ENCODE measurements at regions not wholly inside any gene's neighbourhood (a gene's known extent, or its start where the extent isn't known, plus 50 kb on each side); places are given as distances from the start of the nearest gene placed in this dataset.

DNA sequence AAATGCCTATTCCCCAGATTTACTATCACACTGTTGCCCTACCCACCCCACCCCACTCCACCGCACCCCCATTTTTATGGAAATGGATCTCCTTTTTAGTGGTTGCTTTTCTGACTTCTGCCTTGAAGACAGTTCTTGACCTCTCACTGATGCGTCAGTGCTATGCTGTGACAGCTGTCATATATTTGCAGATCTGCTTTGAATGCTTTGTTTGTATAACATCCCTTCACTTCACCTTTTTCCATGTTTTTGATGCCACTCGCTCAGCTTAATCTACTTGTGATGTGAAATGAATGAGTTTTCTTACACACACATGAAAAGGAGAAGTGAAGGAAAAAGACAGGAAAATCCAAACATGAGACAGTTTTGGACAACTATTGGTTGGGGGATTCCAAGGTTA, 731.0 kb downstream of the SLITRK6 start:
- DNase-seq, result no peak

DNA sequence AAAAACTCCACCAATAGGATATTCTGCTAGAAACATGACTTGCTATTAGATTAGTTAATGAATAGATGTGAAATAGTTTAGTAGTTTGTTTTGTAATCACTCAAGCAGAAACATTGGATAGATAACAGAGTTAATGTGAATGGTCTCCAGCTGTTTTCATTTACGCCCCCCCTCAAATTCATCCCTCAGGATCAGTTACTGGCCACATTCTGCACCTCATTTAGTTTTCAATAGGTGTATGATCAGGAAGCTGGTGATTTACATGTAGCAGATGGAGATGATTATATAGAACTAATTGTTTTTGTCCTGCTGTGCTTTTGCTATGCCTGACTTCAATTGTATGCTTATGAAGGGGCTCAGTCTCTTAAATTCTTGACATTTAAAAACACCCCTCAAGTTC, 759.0 kb downstream of the SLITRK6 start:
- peak; percentile 86 for DNase-seq

DNA sequence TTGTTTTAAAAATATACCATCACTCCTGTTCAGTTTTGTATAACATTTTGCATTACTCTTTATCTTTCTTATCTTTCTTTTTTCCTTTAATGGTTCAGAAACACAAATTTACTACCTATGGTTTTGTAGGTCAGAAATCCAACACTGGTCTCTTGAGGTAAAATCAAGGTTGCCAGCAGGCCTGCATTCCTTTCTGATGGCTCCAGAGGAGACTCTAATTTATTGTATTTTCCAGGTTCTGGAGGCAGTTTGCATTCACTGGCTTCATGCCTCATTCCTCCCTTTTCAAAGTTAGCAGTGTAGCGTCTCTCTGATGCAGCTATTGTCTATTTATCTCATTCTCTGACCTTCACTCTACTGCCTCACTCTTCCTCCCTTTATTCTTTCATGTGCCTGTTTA, 767.4 kb downstream of the SLITRK6 start:
- no peak for DNase-seq

DNA sequence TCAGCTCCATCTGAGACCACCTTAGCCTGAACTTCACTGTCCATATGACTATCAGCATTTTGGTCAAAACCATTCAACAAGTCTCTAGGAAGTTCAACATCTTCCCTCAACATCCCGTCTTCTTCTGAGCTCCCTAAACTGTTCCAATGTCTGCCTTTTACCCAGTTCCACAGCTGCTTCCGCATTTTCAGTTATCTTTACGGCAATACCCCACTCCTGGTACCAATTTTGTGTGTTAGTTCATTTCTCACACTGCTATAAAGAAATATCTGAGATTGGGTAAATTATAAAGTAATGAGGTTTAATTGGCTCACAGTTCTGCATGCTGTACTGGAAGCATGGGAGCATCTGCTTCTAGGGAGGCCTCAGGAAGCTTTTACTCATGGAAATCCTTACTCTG, 771.2 kb downstream of the SLITRK6 start:
- no peak for DNase-seq

DNA sequence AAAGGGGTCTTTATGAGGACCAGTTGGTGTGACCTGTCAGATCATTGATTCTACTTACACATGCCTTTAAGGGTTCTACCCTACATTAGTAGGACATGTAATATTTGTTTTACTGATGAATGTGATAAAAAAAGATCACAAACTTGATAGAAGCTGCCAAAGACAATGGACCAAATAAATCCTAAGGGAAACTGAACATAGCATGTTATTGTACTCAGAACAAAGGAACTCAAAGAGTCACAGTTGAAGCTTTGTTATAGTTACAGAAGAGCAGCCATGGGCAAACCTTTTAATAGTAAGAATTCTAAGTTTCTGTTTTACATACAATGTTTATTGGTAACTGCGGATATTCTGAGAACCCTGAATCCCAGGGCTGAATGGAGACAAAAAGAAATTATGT, 780.1 kb downstream of the SLITRK6 start:
- DNase-seq, result no peak

DNA sequence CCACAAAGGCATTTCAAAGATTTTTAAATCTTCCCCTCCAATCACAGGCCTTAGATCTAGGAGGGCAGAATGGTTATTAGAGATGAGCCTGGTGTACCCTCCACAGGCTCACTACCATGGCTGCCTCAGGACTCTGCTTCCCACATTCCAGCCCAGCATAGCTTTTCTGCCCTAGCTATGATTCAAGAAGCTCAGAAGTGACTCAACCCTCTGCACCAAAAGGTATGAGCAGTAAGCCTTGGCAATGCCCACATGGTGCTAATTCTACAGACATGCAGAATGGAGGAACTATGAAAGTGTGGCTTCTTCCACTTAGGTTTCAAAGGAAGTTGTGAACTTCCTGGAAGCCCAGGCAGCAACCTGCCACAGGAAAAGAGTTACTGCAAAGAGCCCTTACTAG, 786.2 kb downstream of the SLITRK6 start:
- no peak for DNase-seq

DNA sequence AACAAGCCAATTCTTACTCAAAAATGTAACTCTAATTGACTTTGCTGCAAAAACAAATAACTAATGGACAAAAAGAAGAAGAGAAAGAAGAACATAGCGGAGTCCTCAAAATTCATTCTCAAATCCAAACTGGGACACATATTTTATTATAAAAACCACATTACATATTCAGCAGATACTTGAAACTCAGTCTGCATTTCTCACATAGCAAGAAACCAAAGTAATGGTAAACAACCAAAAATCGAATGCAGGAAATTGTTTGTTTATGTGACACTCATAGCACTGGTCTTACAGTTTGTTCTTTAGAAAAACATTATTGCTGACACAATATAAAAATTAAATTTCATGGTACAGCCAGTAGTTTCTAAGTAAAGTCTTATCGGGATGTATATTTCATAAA, 789.8 kb downstream of the SLITRK6 start:
- DNase-seq, result no peak

DNA sequence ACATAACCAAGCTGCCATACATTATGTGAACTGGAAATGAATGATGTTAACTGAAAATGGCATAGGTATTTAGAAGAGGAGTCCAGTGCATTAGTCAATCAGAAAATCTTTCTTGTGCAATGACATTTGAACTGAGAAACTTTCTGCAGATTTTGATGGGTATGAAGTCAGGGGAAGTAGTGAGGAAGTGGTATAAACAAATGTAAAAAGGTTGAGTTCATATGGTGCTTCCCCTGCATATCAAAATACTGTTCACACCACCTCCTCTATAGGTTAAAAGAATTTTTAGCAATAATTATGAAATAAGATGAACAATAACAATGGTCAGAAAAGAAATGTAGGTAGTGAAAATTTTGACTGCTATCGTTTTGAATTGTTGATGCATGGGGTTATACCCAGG, 800.0 kb downstream of the SLITRK6 start:
- no peak for DNase-seq

DNA sequence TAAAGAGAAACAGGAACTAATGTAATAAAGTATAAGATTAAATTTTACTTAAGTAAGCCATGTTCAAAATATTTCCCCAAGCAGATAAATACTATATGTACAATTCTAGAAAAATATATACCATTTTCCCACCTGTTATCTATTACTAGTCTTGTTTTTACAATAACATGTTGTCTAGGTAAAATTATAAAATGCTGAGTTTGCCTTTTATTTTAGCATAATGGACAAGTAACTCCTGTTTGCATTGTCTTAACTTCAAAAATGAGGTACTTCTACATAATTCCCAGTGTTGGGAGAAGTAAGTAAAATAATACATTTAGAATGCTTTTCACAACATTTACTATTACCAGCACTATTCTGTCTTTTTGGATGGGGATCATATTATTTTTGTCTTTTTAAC, 800.5 kb downstream of the SLITRK6 start:
- DNase-seq, result no peak

DNA sequence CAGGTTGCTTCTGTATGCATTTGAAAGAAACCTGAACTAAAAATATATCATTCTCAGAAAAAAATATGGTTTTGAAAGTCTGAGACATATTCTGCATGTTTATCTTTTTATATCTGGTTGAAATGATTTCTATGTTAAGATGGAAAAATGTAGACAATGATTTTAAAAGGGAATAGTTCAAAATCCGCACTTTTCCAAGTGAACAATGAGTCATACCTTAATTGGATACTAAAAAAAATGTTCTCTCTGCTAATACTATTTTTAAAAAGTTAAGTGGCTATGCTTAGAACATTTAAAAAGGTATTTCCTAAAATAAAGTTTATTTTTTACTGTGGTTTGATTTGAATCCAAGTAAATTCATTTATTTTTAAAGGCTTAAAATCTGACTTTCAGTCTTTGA, 801.4 kb downstream of the SLITRK6 start:
- no peak for DNase-seq

DNA sequence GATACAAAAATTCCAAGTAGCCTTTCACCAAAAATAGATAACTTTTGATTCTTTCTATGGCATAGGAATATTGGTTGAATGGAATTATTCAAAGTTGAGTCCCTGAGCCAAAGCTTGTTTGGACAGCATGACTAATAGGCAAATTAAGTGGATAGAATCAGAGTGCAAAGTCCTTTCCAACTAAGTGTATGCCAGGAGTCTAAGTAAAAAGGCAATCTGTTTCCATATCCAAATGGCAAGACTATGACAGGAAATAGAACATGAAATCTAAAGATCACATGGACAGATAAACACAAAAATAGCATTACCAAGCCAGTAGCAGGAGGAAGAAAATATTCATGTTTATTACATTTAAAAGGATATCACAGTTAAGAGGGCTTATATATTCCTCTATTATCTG, 804.6 kb downstream of the SLITRK6 start:
- DNase-seq, result peak; percentile 25

DNA sequence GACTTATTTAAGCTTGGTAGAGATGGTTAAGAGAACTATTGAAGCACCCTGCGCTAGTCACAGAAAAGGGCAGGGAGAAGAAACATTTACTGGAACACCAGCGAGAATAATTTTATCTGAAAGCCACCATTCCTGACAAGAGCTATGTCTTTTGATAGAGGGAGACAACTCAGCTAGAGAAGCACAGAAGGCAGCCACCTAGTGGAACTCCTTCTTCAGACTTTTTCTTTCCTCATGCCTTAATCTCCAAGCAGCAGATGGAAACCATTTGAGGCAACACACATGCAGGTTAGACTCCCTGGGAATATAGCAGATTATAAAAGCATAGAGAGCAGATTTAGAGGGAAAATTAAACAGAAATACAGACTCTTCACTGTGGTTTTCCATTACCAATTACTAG, 813.4 kb downstream of the SLITRK6 start:
- DNase-seq, result peak; percentile 8

DNA sequence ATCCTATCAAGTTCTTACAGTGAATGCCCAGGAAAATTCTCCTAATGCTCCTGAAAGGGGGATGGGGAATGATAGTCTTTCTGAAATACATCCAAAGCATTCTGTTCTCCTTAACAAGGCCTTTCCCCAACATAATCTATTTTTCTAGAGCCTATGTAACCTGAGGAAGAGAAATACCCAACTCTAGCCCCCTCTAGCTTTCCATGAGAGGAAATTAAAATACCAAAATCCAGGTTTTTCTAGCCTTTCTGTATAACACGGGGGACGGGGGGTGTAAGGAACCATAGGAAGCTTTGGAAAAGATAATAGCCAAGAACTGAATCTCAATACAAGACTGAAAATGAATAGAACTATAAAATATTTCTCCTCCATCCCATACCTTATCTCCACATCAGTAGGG, 815.9 kb downstream of the SLITRK6 start:
- no peak for DNase-seq

DNA sequence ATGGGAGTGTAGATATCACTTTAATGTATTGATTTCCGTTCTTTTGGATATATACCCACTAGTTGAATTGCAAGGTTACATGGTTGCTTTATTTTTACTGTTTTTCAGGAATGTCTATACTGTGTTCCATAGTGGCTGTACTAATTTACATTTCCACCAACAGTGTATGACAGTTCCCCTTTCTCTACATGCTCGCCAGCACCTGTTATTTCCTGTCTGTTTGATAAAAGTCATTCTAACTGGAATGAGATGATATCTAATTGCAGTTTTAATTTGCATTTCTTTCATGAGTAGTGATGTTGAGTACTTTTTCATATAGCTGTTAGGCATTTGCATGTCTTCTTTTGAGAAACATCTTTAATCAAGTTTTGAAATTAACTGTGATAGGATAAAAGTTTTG, 818.6 kb downstream of the SLITRK6 start:
- no peak for DNase-seq

DNA sequence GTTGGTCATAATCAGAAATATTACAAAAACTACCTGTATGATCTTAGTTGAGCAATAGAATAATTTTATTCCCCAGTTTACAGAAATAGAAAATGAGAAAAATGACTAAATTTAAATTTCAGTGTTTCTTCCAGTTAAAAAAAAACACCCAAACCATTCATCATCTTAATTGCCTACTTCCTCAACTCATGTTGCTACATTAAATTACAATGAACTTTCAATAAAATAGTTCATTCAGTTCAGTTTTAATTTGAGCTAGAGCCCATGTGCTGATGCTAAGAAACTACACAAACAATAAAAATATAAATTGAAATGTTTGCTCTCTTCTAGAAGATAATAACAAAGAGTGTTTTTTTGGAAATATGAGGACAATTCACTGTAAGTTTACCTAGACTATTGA, 820.4 kb downstream of the SLITRK6 start:
- DNase-seq, result peak; percentile 16

DNA sequence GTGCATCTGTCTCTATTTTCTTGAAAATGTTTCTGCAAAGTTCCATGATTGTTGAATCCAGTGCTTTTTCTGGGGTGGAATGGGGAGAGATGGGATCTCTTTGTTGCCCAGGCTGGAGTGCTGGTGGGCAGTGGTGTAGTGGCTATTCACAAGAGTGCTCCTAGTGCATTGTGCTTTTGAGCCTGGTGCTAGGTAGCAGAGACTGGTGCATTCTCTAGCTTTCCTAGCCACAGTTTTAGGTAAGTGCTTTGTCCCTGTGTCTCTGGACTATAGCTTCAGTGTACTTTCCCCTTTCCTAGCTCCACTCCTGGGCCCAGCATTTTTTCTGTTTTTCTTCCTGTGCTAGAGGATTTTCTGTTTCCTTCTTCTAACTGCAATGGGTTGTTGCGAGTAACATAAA, 825.6 kb downstream of the SLITRK6 start:
- no peak for DNase-seq

DNA sequence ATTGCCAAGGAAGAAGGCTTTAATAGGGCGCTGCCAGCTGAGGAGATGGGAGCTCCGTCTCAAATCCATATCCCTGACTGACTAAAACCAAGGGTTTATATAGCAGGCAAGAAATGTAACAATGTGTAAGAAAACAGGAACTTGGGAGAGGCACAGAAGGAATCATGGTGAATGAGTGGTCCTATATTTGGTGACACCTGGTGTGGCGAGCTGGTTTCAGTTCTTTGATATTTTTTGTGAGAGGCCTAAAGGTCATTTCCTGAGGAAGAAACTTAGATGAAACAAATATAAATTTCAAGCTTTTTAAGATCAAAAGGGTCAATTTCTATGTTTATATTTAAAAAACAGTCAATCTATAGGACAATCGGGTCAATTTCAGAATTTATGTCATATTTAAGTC, 826.3 kb downstream of the SLITRK6 start:
- no peak for DNase-seq

DNA sequence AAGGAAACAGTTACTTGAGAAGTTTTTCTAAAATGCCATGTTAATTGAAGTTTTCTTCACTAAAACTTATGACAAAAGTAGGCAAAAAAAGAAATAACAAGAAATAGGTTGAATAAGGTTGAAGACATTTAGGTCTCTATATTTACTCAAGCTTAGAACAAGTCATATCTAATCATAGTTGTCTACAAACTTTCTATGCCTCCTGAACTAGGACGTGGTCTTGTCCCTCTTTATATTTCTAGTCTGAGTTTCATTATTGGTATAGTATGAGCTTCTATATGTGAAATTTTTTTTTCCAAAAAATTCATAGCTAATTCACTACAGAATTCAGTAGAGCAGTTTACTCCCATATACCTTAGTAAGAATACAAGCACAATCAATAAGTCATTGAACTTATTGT, 836.4 kb downstream of the SLITRK6 start:
- no peak for DNase-seq

DNA sequence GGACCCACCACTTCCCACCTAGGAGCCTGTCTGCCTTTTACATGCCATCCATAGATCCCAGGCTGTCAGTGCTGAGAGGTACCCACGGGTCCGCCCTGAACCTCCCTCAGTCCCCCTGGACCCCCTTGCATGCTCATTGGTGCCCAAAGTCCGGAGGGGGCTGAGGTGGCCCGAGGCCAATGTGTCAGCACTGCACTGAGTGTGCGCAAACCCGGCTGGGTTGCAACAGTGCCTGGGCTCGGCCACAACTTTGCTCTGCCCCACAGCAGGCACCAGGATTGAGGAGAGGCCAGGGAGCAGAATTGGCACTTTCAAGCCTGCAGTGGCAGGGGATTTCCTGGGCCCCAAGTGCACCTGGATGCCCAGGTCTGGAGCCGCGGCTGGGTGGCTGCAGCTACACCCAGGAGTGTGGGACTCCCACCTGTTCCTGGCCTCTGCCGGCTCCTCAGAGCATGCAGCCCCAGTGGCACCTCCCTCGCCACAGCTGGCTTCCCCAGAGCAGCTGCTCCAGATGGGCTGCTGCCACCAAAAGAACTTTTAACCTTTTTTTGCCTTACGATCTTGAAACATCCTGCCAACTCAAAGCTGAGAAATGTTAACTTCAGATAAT, 837.0 kb downstream of the SLITRK6 start:
- no peak for DNase-seq

DNA sequence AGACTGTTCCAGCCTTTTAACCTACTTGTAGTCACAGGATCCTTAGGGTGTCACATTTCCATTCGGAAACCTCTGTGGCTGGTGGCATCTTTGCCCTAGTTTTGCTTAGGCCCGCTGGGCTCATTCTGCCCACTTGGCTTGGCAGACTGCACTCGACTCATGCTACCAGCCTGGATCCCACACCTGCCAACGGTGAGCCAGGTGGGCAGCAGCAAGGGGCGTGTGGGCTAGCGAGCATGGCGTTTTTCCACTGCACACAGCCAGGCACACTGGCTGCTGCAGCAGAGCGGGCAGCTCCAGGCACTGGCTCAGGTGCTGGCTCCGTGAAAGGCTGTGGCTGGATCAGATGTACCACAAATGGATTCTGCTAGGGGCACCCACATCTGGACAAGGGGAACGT, 838.2 kb downstream of the SLITRK6 start:
- no peak for DNase-seq

DNA sequence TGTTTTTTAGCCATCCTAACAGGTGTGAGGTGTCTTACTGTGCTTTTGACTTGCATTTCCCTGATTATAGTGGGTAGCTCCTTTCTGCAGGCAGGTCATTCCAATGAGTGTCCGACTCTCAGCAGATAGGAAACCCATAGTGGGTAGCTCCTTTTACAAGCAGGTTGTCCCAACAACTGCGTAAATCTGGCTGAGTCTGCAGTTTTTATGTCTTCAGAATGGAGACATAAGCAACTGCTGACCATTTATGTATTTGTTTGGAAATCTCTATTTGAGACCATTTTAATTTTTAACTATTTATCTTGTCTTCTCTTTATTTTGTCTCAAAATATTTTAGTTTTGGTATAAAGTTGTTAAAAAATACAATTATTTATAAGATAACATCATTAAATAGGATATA, 839.4 kb downstream of the SLITRK6 start:
- no peak for DNase-seq

DNA sequence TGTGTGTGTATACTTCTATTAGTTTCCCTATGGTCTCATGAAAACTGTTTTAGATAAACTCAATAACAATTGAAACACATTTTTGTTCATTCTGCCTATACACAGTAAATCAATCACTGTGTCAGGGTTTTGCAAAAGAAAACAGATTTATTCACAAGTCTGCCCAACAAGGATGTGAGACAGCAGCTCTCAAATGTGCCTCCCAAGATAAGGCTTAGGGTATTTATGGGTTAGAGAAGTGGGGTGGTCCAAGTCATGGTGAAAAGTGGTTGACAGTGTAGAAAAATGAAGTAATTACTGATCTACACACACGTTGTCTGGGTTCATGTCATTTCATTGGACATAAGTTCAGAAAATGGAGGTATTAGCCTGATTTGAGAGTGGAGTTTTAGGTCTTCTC, 844.6 kb downstream of the SLITRK6 start:
- no peak for DNase-seq

DNA sequence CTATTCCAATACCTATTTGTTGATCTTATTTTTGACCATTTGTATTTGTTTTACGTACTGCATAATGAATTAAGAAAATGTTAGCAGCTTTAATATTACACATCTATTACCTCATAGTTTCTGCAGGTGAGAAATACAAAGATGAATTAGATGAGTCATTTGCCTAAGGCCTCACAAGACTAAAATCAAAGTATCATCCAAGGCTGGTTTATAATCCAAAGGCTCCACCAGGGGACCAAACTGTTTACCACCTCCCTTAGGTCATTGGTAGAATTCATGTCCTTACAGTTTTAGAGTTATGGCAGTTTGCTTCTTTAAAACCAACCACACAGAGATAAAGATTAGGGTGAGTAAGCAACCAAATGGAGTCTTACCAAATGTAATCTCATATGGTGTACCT, 848.1 kb downstream of the SLITRK6 start:
- no peak for DNase-seq

DNA sequence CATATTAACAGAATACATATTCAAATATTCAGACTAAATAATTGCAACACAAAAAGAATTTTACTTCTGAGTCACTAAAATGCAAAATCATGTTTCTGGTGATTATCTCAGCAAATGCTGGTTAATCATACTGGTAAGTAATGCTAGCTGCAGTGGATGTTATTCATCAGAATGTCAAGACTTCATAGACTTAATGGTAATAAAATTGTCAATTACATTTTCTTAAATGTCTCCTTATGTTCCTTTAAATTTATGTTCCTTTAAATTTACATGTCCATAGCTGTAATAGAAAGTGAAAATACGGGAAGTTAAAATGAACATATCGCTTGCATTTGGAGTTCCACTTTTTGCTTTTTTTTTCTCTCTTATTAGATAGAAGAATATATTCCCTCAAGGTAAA, 853.0 kb downstream of the SLITRK6 start:
- DNase-seq, result no peak

DNA sequence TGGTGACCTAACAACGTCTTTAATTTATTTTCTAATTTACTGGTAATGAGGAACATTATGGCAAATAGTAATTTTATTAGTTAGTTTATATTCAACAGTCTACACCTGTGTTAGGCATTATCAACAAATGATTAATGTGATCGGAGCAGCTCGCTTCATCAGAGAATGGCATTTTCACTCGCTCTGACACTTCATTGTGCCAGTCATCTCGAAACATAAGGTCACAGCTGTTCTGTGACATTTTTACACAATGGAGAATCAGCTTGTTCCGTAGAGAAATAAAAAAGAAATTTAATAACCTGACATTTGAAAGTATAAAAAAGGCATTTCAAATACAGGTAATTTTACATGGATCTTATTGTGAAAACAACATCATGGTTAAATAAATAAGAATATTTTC, 858.4 kb downstream of the SLITRK6 start:
- no peak for DNase-seq

DNA sequence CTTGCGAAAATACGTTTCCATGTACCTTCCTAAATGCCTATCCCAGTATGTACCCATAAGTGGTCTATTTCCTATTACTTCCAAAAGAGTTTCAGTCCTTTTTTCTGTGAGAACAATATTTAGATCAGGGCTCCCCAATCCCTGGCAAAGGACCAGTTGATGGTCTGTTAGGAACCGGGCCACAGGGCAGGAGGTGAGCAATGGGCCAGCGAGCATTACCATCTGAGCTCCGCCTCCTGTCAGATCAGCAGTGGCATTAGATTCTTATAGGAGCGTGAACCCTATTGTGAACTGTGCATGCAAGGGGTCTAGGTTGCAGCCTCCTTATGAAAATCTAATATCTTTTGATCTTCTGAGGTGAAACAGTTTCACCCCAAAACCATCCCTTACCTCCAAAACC, 859.1 kb downstream of the SLITRK6 start:
- DNase-seq, result no peak
